CD14-positive monocyte (primary cell): ENCODE measurements at regions not wholly inside any gene's neighbourhood (a gene's known extent, or its start where the extent isn't known, plus 50 kb on each side); places are given as distances from the start of the nearest gene placed in this dataset.

Source experiments
- DNase-seq, 3 donors: peaks; one replicate each; pipeline ENCODE4 v3.0.0-alpha.2; 2011 to 2022
- H2AFZ ChIP-seq: 2 replicates; pipeline ENCODE4 v1.6.0; 2012; ENCODE audit warnings: mild to moderate bottlenecking, low read depth, low read length, inconsistent platforms; ENCODE audit not compliant: insufficient read depth, poor library complexity, severe bottlenecking
- H3K27ac ChIP-seq, 2 donors: 1 replicate in 1 of 2; 2 replicates in 1 of 2; pipeline ENCODE4 v1.5.1; 2012 to 2013; ENCODE audit warnings: low read length in 2 of 2, control low read depth in 1 of 2, inconsistent platforms in 1 of 2, low read depth in 1 of 2, mild to moderate bottlenecking in 1 of 2
- H3K27me3 ChIP-seq, 2 donors: one replicate each; pipeline versions ENCODE4 v1.6.0 to v1.6.1; 2011 to 2013; ENCODE audit warnings: low read length in 2 of 2; ENCODE audit not compliant: control insufficient read depth in 2 of 2, insufficient read depth in 2 of 2
- H3K36me3 ChIP-seq, 2 donors: replicated peaks in 1 of 2; 1 replicate in 1 of 2; 2 replicates in 1 of 2; pipeline versions ENCODE4 v1.5.1 to v1.6.1; 2012 to 2013; ENCODE audit warnings: low read length in 2 of 2, control low read depth in 1 of 2, inconsistent platforms in 1 of 2, mild to moderate bottlenecking in 1 of 2; ENCODE audit not compliant: insufficient read depth in 2 of 2, control insufficient read depth in 1 of 2
- H3K4me1 ChIP-seq, 2 donors: 1 replicate in 1 of 2; 2 replicates in 1 of 2; pipeline versions ENCODE4 v1.5.1 to v1.6.1; 2012 to 2013; ENCODE audit warnings: low read length in 2 of 2, control low read depth in 1 of 2, inconsistent platforms in 1 of 2, mild to moderate bottlenecking in 1 of 2, moderate library complexity in 1 of 2; ENCODE audit not compliant: insufficient read depth in 2 of 2, control insufficient read depth in 1 of 2
- H3K4me2 ChIP-seq: replicated peaks from 2 replicates; pipeline ENCODE3; 2012; ENCODE audit warnings: low read length, moderate library complexity, mild to moderate bottlenecking; ENCODE audit not compliant: poor library complexity, severe bottlenecking; ENCODE audit errors: extremely low read depth
- H3K4me3 ChIP-seq, 3 experiments: fragments of 200-600 bp in 1 of 3; sonication (generic) in 1 of 3; replicated peaks in 1 of 3; 1 replicate in 2 of 3; 2 replicates in 1 of 3; pipeline ENCODE4 v1.5.1; 2011 to 2013; ENCODE audit warnings: low read length in 3 of 3, mild to moderate bottlenecking in 3 of 3, control low read depth in 2 of 3, low read depth in 2 of 3, inconsistent platforms in 1 of 3, moderate library complexity in 1 of 3
- H3K79me2 ChIP-seq: 2 replicates; pipeline ENCODE4 v1.6.0; 2012; ENCODE audit warnings: mild to moderate bottlenecking, control low read depth, inconsistent platforms, low read length, moderate library complexity; ENCODE audit not compliant: insufficient read depth
- H3K9ac ChIP-seq: 2 replicates; pipeline ENCODE4 v1.6.0; 2017; ENCODE audit warnings: low read length, mild to moderate bottlenecking; ENCODE audit not compliant: insufficient read depth, poor library complexity, severe bottlenecking
- H3K9me3 ChIP-seq, 2 donors: replicated peaks in 1 of 2; 1 replicate in 1 of 2; 2 replicates in 1 of 2; pipeline versions ENCODE4 v1.5.1 to v1.6.1; 2012 to 2013; ENCODE audit warnings: low read length in 2 of 2, control low read depth in 1 of 2; ENCODE audit not compliant: control insufficient read depth in 1 of 2, insufficient read depth in 1 of 2
- H4K20me1 ChIP-seq: 2 replicates; pipeline ENCODE4 v1.6.0; 2012; ENCODE audit warnings: mild to moderate bottlenecking, low read length, control low read depth, moderate library complexity; ENCODE audit not compliant: insufficient read depth
- H3K27ac Mint-ChIP-seq, 7 donors: one replicate each; pipeline ENCODE4 v1.8.0; 2020; ENCODE audit warnings: mild to moderate bottlenecking in 7 of 7, mixed read lengths in 7 of 7, moderate library complexity in 6 of 7, inconsistent platforms in 2 of 7
- H3K27me3 Mint-ChIP-seq, 3 donors: one replicate each; pipeline ENCODE4 v1.8.0; 2021 to 2022; ENCODE audit warnings: low read depth in 3 of 3, mild to moderate bottlenecking in 3 of 3, mixed read lengths in 3 of 3, moderate library complexity in 3 of 3, inconsistent platforms in 1 of 3
- H3K36me3 Mint-ChIP-seq, 2 donors: one replicate each; pipeline ENCODE4 v1.8.0; 2020; ENCODE audit warnings: mixed read lengths in 2 of 2, inconsistent platforms in 1 of 2, mild to moderate bottlenecking in 1 of 2
- H3K4me1 Mint-ChIP-seq: one replicate; pipeline ENCODE4 v1.8.0; 2020; ENCODE audit warnings: mild to moderate bottlenecking, mixed read lengths
- H3K4me3 Mint-ChIP-seq, 2 donors: one replicate each; pipeline ENCODE4 v1.8.0; 2020; ENCODE audit warnings: mild to moderate bottlenecking in 2 of 2, mixed read lengths in 2 of 2, moderate library complexity in 1 of 2
- H3K9me3 Mint-ChIP-seq, 7 donors: one replicate each; pipeline ENCODE4 v1.8.0; 2020 to 2022; ENCODE audit warnings: mixed read lengths in 7 of 7, mild to moderate bottlenecking in 6 of 7, moderate library complexity in 6 of 7, inconsistent platforms in 2 of 7
- CTCF ChIP-seq: fragments of 200-600 bp; IDR thresholded peaks from one replicate; pipeline ENCODE4 v1.8.0; 2022; ENCODE audit warnings: antibody characterized with exemption, mild to moderate bottlenecking
- WGBS: methylation state at CpG from one replicate; pipeline ENCODE4 v1.1.5; 2013; ENCODE audit warnings: missing lambda C conversion rate; ENCODE audit not compliant: insufficient coverage; 5-methylcytosine and 5-hydroxymethylcytosine counted together
- intact Hi-C, 2 donors: fragments of 100-400 bp; cut with micrococcal nuclease; formaldehyde crosslinking; loops; one replicate each; pipeline versions ENCODE4 v1.15.0 to v1.15.1; 2023

- Histone ChIP-seq H4K20me1 (no peaks in the 10 kb centered on the region), H3K4me3 (no peak overlapping the region), H3K9ac (no peak overlapping the region), H3K79me2 (no peaks in the 10 kb centered on the region), H3K4me2 (no peak overlapping the region), H3K36me3 (no peaks in the 10 kb centered on the region), H3K27me3 (no peaks in the 10 kb centered on the region), H3K27ac (no peak overlapping the region), H3K4me1 (no peaks in the 10 kb centered on the region), H3K9me3 (peaks cover 9 to 13% of the 10 kb centered on the region in 2 donors), H2AFZ (no peak overlapping the region)
- Mint-ChIP-seq H3K4me1 (no peaks in the 10 kb centered on the region), H3K27me3 (no peaks in the 10 kb centered on the region), H3K9me3 (peaks cover 25 to 38% (median 35%) of the 10 kb centered on the region in 7 donors), H3K4me3 (no peak overlapping the region), H3K36me3 (no peaks in the 10 kb centered on the region), H3K27ac (no peak overlapping the region)
- intact Hi-C loops = no loop called here
- no peak for TF ChIP-seq CTCF
- no peak for DNase-seq
These were observed 112.5 kb downstream of the PRL start for GRCh38 chr6:22184371-22184770.

- H3K4me3 Mint-ChIP-seq = no peak overlapping the region
- 100% methylated on average over 3 of the region's 6 CpGs for WGBS
- H3K36me3 Mint-ChIP-seq = no peaks in the 10 kb centered on the region
- Histone ChIP-seq H3K9ac (no peak overlapping the region), H3K4me2 (no peak overlapping the region), H3K36me3 (no peaks in the 10 kb centered on the region), H3K9me3 (peaks cover 0 to 6% of the 10 kb centered on the region in 2 donors), H3K27ac (no peak overlapping the region), H3K4me1 (peaks cover 2 to 8% of the 10 kb centered on the region in 2 donors), H3K4me3 (no peak overlapping the region), H3K27me3 (no peaks in the 10 kb centered on the region), H4K20me1 (no peaks in the 10 kb centered on the region), H3K79me2 (no peaks in the 10 kb centered on the region), H2AFZ (no peak overlapping the region)
- DNase-seq = no peak
- intact Hi-C loops = no loop called here
- TF ChIP-seq CTCF = no peak
- H3K9me3 Mint-ChIP-seq = peaks cover 2 to 9% (median 6%) of the 10 kb centered on the region in 7 donors
- H3K27me3 Mint-ChIP-seq = peaks cover 0 to 1% (median 0%) of the 10 kb centered on the region in 3 donors
- peak overlapping the region in 1 of 7 donors; percentile 18 for H3K27ac Mint-ChIP-seq
- peaks cover 6% of the 10 kb centered on the region for H3K4me1 Mint-ChIP-seq
These were observed 106.9 kb downstream of the PRL start for GRCh38 chr6:22189946-22190345.
